Heart right ventricle (tissue), 16 donors: ENCODE measurements at regions not wholly inside any gene's neighbourhood (a gene's known extent, or its start where the extent isn't known, plus 50 kb on each side); places are given as distances from the start of the nearest gene placed in this dataset.
A peak's percentile ranks its signal among the peaks of the same experiment; 100 is the strongest.

Source experiments
- ATAC-seq, 8 donors: fragments of 200-7000 bp; cut with Tn5 transposase; one replicate each; pipeline ENCODE4 v1.9.1; 2020; ENCODE audit warnings: mild to moderate bottlenecking in 8 of 8, moderate library complexity in 8 of 8, moderate number of reproducible peaks in 1 of 8
- DNase-seq, 2 donors: peaks; one replicate each; pipeline ENCODE4 v3.0.0-alpha.2; 2020
- H3K27ac ChIP-seq, 10 donors: fragments of 200-600 bp; sonication (generic) in 2 of 10; one replicate each; pipeline versions ENCODE4 v1.5.0 to v1.8.0; 2020 to 2022; ENCODE audit warnings: mild to moderate bottlenecking in 3 of 10
- H3K27me3 ChIP-seq, 7 donors: fragments of 200-600 bp; one replicate each; pipeline ENCODE4 v1.8.0; 2021 to 2022; ENCODE audit warnings: mild to moderate bottlenecking in 2 of 7
- H3K36me3 ChIP-seq, 9 donors: fragments of 200-600 bp; sonication (generic) in 1 of 9; one replicate each; pipeline versions ENCODE4 v1.5.0 to v1.8.0; 2020 to 2022; ENCODE audit warnings: mild to moderate bottlenecking in 2 of 9
- H3K4me1 ChIP-seq, 9 donors: fragments of 200-600 bp; sonication (generic) in 1 of 9; one replicate each; pipeline versions ENCODE4 v1.5.0 to v1.8.0; 2020 to 2022; ENCODE audit warnings: mild to moderate bottlenecking in 4 of 9
- H3K4me3 ChIP-seq, 10 donors: fragments of 200-600 bp; sonication (generic) in 2 of 10; one replicate each; pipeline versions ENCODE4 v1.5.0 to v1.8.0; 2020 to 2022; ENCODE audit warnings: mild to moderate bottlenecking in 7 of 10, moderate library complexity in 2 of 10
- H3K9me3 ChIP-seq, 11 donors: fragments of 200-600 bp in 10 of 11; sonication (generic) in 2 of 11; one replicate each; pipeline versions ENCODE4 v1.5.0 to v1.8.0; 2013 to 2022; ENCODE audit warnings: mild to moderate bottlenecking in 2 of 11, control low read depth in 1 of 11, moderate library complexity in 1 of 11
- CTCF ChIP-seq, 9 donors: fragments of 200-600 bp; sonication (generic) in 2 of 9; IDR thresholded peaks; one replicate each; pipeline versions ENCODE4 v1.5.0 to v1.8.0; 2021 to 2022; ENCODE audit warnings: antibody characterized with exemption in 9 of 9, mild to moderate bottlenecking in 5 of 9, moderate library complexity in 1 of 9
- WGBS, 2 donors: extraction: QIAGEN DNeasy Blood & Tissue Kit; methylation state at CpG; one replicate each; pipeline ENCODE4 v1.1.7; 2013; ENCODE audit warnings: inconsistent platforms in 1 of 2; 5-methylcytosine and 5-hydroxymethylcytosine counted together
- intact Hi-C, 10 donors: fragments of 100-400 bp; cut with DNase I; formaldehyde crosslinking; loops; one replicate each; pipeline versions ENCODE4 v1.11.1 to v1.14.2; 2022
- donor health status: Arrhythmogenic right ventricular cardiomyopathy.
- donor health status: ischemic (EF 13 %, LVEDD 7.1; RV severe dilation, severe dysfunction).
- donor health status: healthy with polysubstance abuse.
- donor health status: DM: no; HTN: yes; CAD: no.
- donor health status: DM: no; HTN: no; CAD: no.
- donor health status: ischemic (EF 25% LVEDD 6.9; RV normal size, moderate dysfunction).
- donor health status: ischemic (EF 25% LVEDD 5.7; RV mildly dilated, moderate dysfunction).
- donor health status: healthy.
- donor health status: DM: yes; HTN: yes; CAD: no.
- donor health status: Ischemic cardiomyopathy.
- donor health status: ischemic (EF 35%, LVEDD 5.7; RV mildly dilated, moderate dysfunction).
- donor health status: nonischemic (EF 11% LVEDD 7.7; RV severe dilation, severe dysfunction).
- donor health status: DM: yes; HTN: yes; CAD: no.
- donor health status: PGD.
- donor health status: ischemic (EF 29% LVEDD 5.4; RV normal size, mild dysfunction).
- donor health status: nonischemic (EF 23%, LVEDD 6.1; RV moderate dilation, normal function).

- peaks cover under 1 to 81% (median 53%) of the 10 kb centered on the region in 9 donors for H3K4me1 ChIP-seq
- H3K27ac ChIP-seq = peak overlapping the region in 7 of 10 donors; percentile 14 to 62 (median 41)
- WGBS, 2 donors = 61 to 63% methylated on average over 5 of the region's 5 CpGs
These were observed 64.9 kb upstream of the EED start for GRCh38 chr11:86179646-86180064.

DNA sequence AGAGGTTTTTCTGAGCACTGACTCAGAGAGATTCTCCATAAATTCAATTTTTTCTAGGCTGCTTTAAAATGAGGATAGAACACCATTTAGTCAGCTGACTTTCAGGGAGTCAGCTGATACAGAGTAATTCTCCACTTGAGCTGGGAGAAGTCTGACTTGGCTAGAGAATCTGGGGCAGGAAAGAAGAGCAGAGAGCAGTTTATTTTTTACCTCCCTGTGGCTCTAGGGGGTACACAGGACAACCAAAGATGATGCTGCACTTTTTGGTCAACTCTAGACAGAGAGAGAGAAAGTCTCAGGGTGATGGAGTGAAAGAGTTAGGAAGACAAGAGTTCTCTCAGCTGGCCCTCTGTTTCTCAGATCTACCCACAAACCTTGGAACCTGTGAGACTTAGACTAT is 67.3 kb upstream of the EED start:
- Histone ChIP-seq H3K9me3 (no peaks in the 10 kb centered on the region), H3K36me3 (no peaks in the 10 kb centered on the region), H3K4me1 (peaks cover 8 to 86% (median 63%) of the 10 kb centered on the region in 9 donors), H3K27ac (peak overlapping the region in 3 of 10 donors; percentile 0 to 62 (median 22)), H3K27me3 (no peaks in the 10 kb centered on the region), H3K4me3 (no peak overlapping the region)
- no peak for DNase-seq
- intact Hi-C loops = loop anchor here in 4 of 10 donors (5.0 to 10.0 kb wide), 3 partner anchors 110 to 135 kb away; partner anchors contain the start of gene PICALM (in 3 of the 4)
- no peak for TF ChIP-seq CTCF (IDR thresholded peaks at IDR 0.05)
- no peak for ATAC-seq

More at GRCh38 chr11:86179646-86180064, 64.9 kb upstream of the EED start:
- peak in 2 of 8 donors; percentile 44 to 50 for ATAC-seq
- Histone ChIP-seq H3K36me3 (no peaks in the 10 kb centered on the region), H3K4me3 (no peak overlapping the region), H3K27me3 (no peaks in the 10 kb centered on the region), H3K9me3 (no peaks in the 10 kb centered on the region)
- no peak for TF ChIP-seq CTCF (IDR thresholded peaks at IDR 0.05)
- no peak for DNase-seq
- intact Hi-C loops = loop anchor here in 4 of 10 donors (5.0 to 10.0 kb wide), 3 partner anchors 112 to 137 kb away; partner anchors contain the start of gene PICALM (in 3 of the 4)

GRCh38 chr11:86176165-86176884 is 68.2 kb upstream of the EED start:
- DNase-seq = no peak
- H3K9me3 ChIP-seq = no peaks in the 10 kb centered on the region
- no peaks in the 10 kb centered on the region for H3K36me3 ChIP-seq
- H3K4me3 ChIP-seq = no peak overlapping the region
- H3K27me3 ChIP-seq = no peaks in the 10 kb centered on the region
- TF ChIP-seq CTCF (IDR thresholded peaks at IDR 0.05) = no peak
- 64 to 78% methylated on average over 4 of the region's 4 CpGs for WGBS, 2 donors
- intact Hi-C loops = loop anchor here in 4 of 10 donors (5.0 to 10.0 kb wide), 3 partner anchors 109 to 134 kb away; partner anchors contain the start of gene PICALM (in 3 of the 4)
- H3K4me1 ChIP-seq = peaks cover 8 to 90% (median 63%) of the 10 kb centered on the region in 9 donors
- no peak for ATAC-seq
- peak overlapping the region in 1 of 10 donors; percentile 85 for H3K27ac ChIP-seq

- TF ChIP-seq CTCF (IDR thresholded peaks at IDR 0.05) = no peak
- H3K9me3 ChIP-seq = no peaks in the 10 kb centered on the region
- H3K4me1 ChIP-seq = peaks cover 8 to 87% (median 63%) of the 10 kb centered on the region in 9 donors
- H3K27ac ChIP-seq = peak overlapping the region in 7 of 10 donors; percentile 77 to 92 (median 85)
- ATAC-seq (no peak), DNase-seq (no peak)
- no peaks in the 10 kb centered on the region for H3K36me3 ChIP-seq
- intact Hi-C loops = loop anchor here in 4 of 10 donors (5.0 to 10.0 kb wide), 3 partner anchors 108 to 133 kb away; partner anchors contain the start of gene PICALM (in 3 of the 4)
- H3K27me3 ChIP-seq = no peaks in the 10 kb centered on the region
- WGBS, 2 donors = 81 to 87% methylated on average over 2 of the region's 2 CpGs
- H3K4me3 ChIP-seq = no peak overlapping the region
These were observed 68.9 kb upstream of the EED start for GRCh38 chr11:86175626-86176025.
